ENCODE measurements at regions not wholly inside any gene's neighbourhood (a gene's known extent, or its start where the extent isn't known, plus 50 kb on each side); places are given as distances from the start of the nearest gene placed in this dataset.
"Not testable (repeated sequence)": the region's sequence is repeated elsewhere in the genome, so short reads cannot be mapped to it uniquely, and the experiment has no call there.

DNA sequence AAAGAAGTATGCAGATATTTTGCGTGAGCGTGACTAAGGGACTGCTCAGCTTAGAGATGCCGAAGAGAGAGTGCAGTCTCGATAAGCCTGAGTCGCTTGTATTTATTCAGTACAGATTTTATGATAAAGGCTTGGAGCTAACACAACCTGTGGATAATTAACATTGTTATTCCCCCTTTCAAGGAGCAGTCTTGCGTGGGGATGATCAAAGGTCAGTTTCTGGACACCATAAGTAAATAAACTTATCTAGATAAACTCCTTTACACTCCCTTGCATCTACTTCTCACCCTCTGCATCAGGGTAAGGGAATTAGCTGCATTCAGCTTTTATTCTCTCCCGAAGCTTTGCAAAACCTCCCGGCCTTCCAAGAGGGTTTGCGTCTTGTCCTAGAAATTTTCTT is 357.8 kb upstream of the ST8SIA4 start:
- no peaks in the 10 kb centered on the region for H3K4me1 ChIP-seq (ENCODE audit: insufficient read depth, low read length)
- H3K27me3 ChIP-seq (ENCODE audit: insufficient read depth, low read length) = no peaks in the 10 kb centered on the region
- H3K9me3 ChIP-seq (ENCODE audit: low read depth, low read length) = no peaks in the 10 kb centered on the region
- no peak overlapping the region for H3K4me3 ChIP-seq (ENCODE audit: low read length)

DNA sequence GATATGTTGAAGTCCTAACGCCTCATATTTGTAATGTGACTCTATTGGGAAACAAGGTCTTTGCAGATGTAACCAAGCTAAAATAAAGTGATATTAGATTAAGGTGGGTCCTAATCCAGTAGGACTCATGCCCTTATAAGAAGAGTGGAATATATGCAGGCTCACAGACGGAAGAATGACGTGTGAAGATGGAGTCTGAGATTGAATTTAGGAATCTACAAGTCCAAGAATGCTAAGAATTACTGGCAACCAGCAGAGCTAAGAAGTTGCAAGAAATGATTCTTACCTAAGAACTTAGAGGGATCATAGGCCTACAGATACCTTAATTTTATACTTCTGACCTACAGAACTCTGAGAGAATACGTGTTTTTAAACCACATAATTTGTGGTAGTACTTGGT is 350.0 kb upstream of the ST8SIA4 start:
- Histone ChIP-seq H3K9me3 (ENCODE audit: low read depth, low read length) (no peaks in the 10 kb centered on the region), H3K4me1 (ENCODE audit: insufficient read depth, low read length) (no peaks in the 10 kb centered on the region)

DNA sequence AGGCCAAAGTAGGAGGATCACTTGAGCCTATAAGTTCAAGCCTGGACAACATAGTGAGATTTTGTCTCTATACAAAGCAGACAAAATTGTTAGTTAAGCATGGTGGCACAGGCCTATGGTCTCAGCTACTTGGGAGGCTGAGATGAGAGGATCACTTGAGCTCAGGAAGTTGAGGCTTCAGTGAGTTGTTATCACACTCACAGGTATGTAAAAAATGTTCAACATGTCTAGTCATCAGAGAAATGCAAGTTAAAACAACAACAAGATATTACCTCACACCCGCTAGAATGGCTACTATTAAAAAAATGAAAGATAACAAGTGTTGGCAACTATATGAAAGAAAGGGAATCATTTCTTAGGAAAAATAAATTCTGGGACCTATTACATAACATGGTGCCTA is 341.5 kb upstream of the ST8SIA4 start:
- Histone ChIP-seq H3K4me3 (ENCODE audit: low read length) (no peak overlapping the region), H3K27me3 (ENCODE audit: insufficient read depth, low read length) (no peaks in the 10 kb centered on the region), H3K9me3 (ENCODE audit: low read depth, low read length) (peaks cover 7% of the 10 kb centered on the region), H3K4me1 (ENCODE audit: insufficient read depth, low read length) (no peaks in the 10 kb centered on the region)

More for the DNA sequence above, 350.0 kb upstream of the ST8SIA4 start:
- H3K4me3 ChIP-seq (ENCODE audit: low read length) = no peak overlapping the region
- H3K27me3 ChIP-seq (ENCODE audit: insufficient read depth, low read length) = no peaks in the 10 kb centered on the region

DNA sequence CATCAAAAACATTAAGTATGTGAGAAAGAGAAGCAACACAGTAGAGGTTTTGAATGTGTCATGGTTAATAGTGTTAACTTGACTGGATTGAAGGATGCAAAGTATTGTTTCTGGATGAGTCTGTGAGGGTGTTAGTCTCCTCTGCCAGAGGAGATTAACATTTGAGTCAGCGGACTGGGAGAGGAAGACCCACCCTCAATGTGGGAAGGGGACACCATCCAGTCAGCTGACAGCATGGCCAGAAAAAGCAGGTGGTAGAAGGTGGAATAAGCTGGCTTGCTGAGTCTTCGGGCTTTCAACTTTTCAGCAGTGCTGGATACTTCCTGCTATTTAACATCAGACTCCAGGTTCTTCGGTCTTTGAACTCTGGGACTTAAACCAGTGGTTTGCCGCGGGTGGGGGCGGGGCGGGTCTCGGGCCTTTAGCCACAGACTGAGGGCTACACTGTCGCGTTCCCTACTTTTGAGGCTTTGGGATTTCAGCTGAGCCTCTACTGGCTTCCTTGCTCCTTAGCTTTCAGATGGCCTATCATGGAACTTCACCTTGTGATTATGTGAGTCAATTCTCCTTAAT is 309.9 kb upstream of the ST8SIA4 start:
- H3K9me3 ChIP-seq (ENCODE audit: low read depth, low read length) = no peaks in the 10 kb centered on the region
- no peaks in the 10 kb centered on the region for H3K4me1 ChIP-seq (ENCODE audit: insufficient read depth, low read length)
- no peak overlapping the region for H3K4me3 ChIP-seq (ENCODE audit: low read length)
- H3K27me3 ChIP-seq (ENCODE audit: insufficient read depth, low read length) = no peaks in the 10 kb centered on the region

DNA sequence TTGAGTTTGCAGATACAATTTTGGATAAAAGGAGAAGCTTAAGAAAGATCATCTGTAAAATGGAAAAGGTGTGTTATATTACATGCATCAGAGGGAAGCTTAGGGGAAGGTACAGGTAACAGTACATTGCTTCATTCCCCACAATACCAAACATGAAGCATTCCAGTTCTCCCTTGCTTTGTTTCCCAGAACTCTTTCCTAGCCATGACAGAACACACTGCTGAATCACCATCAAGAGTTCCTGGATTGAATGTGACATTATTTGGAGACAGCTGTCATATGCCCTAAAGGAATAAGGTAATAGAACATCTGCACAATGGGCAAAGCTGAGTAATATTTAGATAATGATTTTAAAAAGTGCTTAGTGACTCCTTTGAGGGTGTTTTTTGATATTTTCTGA is 303.5 kb upstream of the ST8SIA4 start:
- H3K4me1 ChIP-seq (ENCODE audit: insufficient read depth, low read length) = no peaks in the 10 kb centered on the region
- H3K9me3 ChIP-seq (ENCODE audit: low read depth, low read length) = no peaks in the 10 kb centered on the region
- H3K4me3 ChIP-seq (ENCODE audit: low read length) = no peak overlapping the region
- no peaks in the 10 kb centered on the region for H3K27me3 ChIP-seq (ENCODE audit: insufficient read depth, low read length)

DNA sequence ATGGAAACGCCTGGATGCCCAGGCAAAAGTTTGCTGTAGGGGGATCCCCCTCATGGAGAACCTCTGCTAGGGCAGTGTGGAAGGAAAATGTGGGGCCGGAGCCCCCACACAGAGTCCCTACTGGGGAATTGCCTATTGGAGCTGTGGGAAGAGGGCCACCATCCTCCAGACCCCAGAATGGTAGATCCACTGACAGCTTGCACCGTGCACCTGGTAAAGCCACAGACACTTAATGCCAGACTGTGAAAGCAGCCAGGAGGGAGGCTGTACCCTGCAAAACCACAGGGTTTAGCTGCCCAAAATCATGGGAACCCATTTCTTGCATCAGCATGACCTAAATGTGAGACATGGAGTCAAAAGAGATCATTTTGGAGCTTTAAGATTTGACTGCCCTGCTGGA is 302.0 kb upstream of the ST8SIA4 start:
- H3K4me1 ChIP-seq (ENCODE audit: insufficient read depth, low read length); H3K4me3 ChIP-seq (ENCODE audit: low read length); H3K9me3 ChIP-seq (ENCODE audit: low read depth, low read length); H3K27me3 ChIP-seq (ENCODE audit: insufficient read depth, low read length): not testable (repeated sequence)

DNA sequence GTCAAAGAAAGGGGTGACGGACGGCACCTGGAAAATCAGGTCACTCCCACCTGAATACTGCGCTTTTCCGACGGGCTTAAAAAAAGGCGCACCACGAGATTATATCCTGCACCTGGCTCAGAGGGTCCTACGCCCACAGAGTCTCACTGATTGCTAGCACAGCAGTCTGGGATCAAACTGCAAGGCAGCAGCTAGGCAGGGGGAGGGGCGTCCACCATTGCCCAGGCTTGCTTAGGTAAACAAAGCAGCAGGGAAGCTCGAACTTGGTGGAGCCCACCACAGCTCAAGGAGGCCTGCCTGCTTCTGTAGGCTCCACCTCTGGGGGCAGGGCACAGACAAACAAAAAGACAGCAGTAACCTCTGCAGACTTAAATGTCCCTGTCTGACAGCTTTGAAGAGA is 277.3 kb upstream of the ST8SIA4 start:
- H3K4me3 ChIP-seq (ENCODE audit: low read length); H3K27me3 ChIP-seq (ENCODE audit: insufficient read depth, low read length); H3K4me1 ChIP-seq (ENCODE audit: insufficient read depth, low read length); H3K9me3 ChIP-seq (ENCODE audit: low read depth, low read length): not testable (repeated sequence)

DNA sequence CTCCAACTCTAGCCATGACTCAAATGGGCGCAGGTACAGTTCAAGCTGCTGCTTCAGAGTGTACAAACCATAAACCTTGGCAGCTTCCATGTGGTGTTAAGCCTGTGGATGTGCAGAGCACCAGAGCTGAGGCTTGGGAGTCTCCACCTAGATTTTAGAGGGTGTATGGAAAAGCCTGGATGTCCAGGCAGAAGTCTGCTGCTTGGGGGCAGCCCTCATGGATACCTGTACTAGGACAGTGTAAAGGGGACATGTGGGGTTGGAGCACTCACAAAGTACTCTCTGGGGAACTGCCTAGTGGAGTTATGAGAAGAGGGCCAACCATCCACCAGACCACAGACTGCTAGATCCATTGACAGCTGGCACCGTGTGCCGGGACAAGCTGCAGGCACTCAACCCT is 273.5 kb upstream of the ST8SIA4 start:
- H3K9me3 ChIP-seq (ENCODE audit: low read depth, low read length) = no peaks in the 10 kb centered on the region
- no peak overlapping the region for H3K4me3 ChIP-seq (ENCODE audit: low read length)
- H3K27me3 ChIP-seq (ENCODE audit: insufficient read depth, low read length) = no peaks in the 10 kb centered on the region
- no peaks in the 10 kb centered on the region for H3K4me1 ChIP-seq (ENCODE audit: insufficient read depth, low read length)

DNA sequence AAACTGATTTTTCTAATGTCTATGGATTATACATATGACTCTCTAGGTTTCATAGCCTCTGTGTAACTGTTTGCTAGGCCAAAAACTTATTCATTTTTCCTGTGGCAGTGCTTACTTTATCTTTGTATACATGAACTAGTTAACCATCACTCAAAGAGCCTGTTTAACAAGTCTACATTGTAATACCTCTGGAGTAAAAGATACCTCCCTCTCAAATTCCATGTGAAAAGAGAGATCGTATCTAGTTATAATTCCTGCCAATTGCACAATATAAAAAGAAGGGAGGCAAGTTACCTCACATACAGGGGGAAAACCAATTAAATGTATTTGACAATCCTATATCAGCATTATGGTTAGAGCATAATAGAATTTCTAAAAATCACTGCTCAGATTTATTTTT is 271.9 kb upstream of the ST8SIA4 start:
- no peaks in the 10 kb centered on the region for H3K9me3 ChIP-seq (ENCODE audit: low read depth, low read length)
- H3K4me3 ChIP-seq (ENCODE audit: low read length) = no peak overlapping the region
- H3K4me1 ChIP-seq (ENCODE audit: insufficient read depth, low read length) = no peaks in the 10 kb centered on the region
- H3K27me3 ChIP-seq (ENCODE audit: insufficient read depth, low read length) = no peaks in the 10 kb centered on the region

DNA sequence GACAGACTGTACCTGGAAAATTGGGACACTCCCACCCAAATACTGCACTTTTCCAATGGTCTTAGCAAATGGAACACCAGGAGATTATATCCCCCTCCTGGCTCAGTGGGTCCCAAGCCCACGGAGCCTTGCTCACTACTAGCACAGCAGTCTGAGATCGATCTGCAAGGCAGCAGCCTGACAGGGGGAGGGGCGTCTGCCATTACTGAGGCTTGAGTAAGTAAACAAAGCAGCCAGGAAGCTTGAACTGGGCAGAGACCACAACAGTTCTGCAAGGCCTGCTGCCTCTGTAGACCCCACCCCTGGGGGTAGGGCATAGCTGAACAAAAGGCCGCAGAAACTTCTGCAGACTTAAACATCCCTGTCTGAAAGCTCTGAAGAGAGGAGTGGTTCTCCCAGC is 260.0 kb upstream of the ST8SIA4 start:
- Histone ChIP-seq H3K9me3 (ENCODE audit: low read depth, low read length) (no peaks in the 10 kb centered on the region), H3K4me3 (ENCODE audit: low read length) (no peak overlapping the region), H3K4me1 (ENCODE audit: insufficient read depth, low read length) (no peaks in the 10 kb centered on the region), H3K27me3 (ENCODE audit: insufficient read depth, low read length) (no peaks in the 10 kb centered on the region)

DNA sequence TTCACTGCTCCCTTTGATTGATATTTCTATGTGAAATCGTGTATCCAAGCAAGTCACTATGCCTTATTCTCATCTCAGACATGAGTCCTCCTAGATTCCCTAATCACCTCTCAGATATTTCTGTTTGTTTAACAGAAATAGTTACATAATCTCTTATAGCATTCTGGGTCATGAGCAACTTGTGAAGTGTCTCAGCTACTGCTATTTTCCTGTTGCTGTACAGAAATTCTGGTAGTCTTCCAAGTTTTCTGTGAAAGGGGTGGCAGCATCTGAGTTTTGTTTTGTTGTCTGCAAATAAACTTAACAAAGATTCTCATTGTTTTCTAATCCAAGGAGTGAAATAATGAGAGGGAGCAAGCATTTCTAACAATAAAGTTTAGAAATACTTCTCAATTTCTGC is 256.9 kb upstream of the ST8SIA4 start:
- Histone ChIP-seq H3K4me1 (ENCODE audit: insufficient read depth, low read length) (no peaks in the 10 kb centered on the region), H3K27me3 (ENCODE audit: insufficient read depth, low read length) (no peaks in the 10 kb centered on the region), H3K9me3 (ENCODE audit: low read depth, low read length) (no peaks in the 10 kb centered on the region), H3K4me3 (ENCODE audit: low read length) (no peak overlapping the region)

DNA sequence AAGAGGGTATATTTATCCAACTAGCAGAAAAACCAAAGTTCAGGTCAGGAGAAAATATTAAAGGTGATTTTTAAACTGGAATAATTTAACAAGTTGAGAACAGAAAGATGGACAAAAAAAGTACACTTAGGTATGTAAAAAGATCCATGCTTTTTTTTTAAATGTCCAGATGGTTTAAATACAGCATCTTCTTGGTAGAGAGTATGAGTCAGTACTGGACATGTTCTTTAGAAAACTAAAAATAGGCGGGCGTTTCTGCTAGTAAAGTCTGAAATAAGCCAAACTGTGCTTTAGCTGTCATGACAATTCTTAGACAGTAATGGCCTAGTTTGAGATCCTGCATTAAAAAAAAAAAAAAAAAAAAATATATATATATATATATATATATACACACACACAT is 255.9 kb upstream of the ST8SIA4 start:
- Histone ChIP-seq H3K4me1 (ENCODE audit: insufficient read depth, low read length) (no peaks in the 10 kb centered on the region), H3K27me3 (ENCODE audit: insufficient read depth, low read length) (no peaks in the 10 kb centered on the region), H3K4me3 (ENCODE audit: low read length) (no peak overlapping the region), H3K9me3 (ENCODE audit: low read depth, low read length) (no peaks in the 10 kb centered on the region)

DNA sequence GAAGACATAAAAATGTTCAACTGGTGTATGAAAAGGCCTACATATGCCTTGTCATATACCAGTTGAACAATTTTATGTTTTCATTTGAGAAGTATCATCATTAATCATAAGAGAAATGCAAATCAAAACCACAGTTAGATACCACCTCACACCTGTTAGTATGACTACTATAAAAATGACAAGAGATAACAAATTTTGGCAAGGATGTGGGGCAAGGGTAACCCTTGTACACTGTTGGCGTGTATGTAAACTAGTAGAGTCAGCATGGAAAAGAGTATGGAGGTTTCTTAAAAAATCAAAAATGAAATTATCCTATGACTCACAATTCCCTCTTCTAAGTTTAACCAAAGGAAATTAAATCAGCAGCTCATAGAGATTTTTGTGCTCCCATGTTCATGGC is 250.4 kb upstream of the ST8SIA4 start:
- Histone ChIP-seq H3K4me1 (ENCODE audit: insufficient read depth, low read length) (no peaks in the 10 kb centered on the region), H3K9me3 (ENCODE audit: low read depth, low read length) (no peaks in the 10 kb centered on the region), H3K27me3 (ENCODE audit: insufficient read depth, low read length) (no peaks in the 10 kb centered on the region), H3K4me3 (ENCODE audit: low read length) (no peak overlapping the region)

DNA sequence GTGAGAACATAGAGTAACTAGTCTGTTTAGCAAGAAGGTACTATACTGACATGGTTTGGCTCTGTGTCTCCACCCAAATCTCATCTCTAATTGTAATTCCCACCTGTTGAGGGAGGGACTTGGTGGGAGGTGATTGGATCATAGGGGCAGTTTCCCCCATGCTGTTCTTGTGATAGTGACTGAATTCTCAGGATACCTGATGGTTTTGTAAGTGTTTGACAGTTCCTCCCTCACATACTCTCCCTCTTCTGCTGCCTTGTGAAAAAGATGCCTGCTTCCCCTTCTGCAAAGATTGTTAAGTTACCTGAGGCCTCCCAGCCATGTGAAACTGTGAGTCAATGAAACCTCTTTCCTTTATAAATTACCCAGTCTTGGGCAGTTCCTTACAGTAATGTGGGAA is 240.4 kb upstream of the ST8SIA4 start:
- no peaks in the 10 kb centered on the region for H3K4me1 ChIP-seq (ENCODE audit: insufficient read depth, low read length)
- H3K27me3 ChIP-seq (ENCODE audit: insufficient read depth, low read length) = no peaks in the 10 kb centered on the region
- H3K4me3 ChIP-seq (ENCODE audit: low read length) = no peak overlapping the region
- no peaks in the 10 kb centered on the region for H3K9me3 ChIP-seq (ENCODE audit: low read depth, low read length)

DNA sequence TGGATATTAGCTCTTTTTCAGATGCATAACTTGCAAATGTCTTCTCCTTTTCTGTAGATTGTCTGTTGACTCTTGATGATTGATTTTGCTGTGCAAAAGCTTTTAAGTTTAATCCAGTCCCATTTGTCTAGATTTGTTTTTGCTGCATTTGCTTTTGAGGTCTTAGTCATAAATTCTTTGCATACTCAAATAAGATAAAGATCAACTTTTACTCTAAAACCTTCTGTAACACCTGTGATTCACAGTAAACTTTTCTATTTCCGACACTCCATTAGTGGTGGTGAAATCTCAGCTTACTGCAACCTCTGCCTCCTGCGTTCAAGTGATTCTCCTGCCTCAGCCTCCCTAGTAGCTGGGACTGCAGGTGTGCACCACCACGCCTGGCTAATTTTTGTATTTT is 239.0 kb upstream of the ST8SIA4 start:
- Histone ChIP-seq H3K4me3 (ENCODE audit: low read length) (no peak overlapping the region), H3K9me3 (ENCODE audit: low read depth, low read length) (no peaks in the 10 kb centered on the region), H3K27me3 (ENCODE audit: insufficient read depth, low read length) (no peaks in the 10 kb centered on the region), H3K4me1 (ENCODE audit: insufficient read depth, low read length) (no peaks in the 10 kb centered on the region)

DNA sequence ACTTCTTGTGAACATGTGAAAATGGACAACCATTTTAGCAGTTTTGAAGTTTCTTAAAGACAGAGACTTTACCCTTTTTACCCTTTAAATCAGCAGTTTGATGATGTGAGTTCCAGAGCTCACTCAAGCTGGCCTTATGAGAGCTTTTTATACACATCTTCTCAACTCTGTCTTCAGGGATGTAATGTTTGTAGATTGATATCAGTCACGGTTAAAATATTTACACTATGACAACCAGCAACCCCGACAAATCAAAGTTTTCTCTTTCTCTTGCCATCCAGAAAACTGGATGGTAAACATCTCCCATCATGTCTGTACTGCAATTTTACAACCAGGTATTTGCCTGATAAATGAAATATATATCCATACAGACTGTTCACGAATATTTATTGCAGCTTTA is 233.4 kb upstream of the ST8SIA4 start:
- no peaks in the 10 kb centered on the region for H3K4me1 ChIP-seq (ENCODE audit: insufficient read depth, low read length)
- no peaks in the 10 kb centered on the region for H3K27me3 ChIP-seq (ENCODE audit: insufficient read depth, low read length)

DNA sequence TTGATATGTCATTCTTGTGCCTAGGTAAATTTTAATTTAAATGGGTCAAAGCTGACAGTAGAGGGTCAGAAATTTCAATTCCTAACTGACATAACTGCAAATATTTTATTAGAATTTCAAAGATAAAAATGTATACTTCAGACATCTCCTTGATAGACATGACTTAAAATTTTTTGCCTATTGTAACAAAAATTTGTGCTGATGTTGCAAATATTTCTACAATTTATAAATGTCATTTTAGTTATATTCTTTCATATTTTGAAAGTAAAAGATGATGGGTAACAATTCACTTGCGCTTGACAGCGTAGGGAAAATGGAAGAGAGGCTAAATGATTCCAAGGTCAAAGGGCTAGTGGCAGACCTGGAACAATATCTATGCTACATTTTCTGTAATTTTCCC is 220.3 kb upstream of the ST8SIA4 start:
- H3K4me3 ChIP-seq (ENCODE audit: low read length) = no peak overlapping the region

More for the DNA sequence above, 233.4 kb upstream of the ST8SIA4 start:
- no peaks in the 10 kb centered on the region for H3K9me3 ChIP-seq (ENCODE audit: low read depth, low read length)
- H3K4me3 ChIP-seq (ENCODE audit: low read length) = no peak overlapping the region

More for the DNA sequence above, 220.3 kb upstream of the ST8SIA4 start:
- no peaks in the 10 kb centered on the region for H3K4me1 ChIP-seq (ENCODE audit: insufficient read depth, low read length)
- H3K9me3 ChIP-seq (ENCODE audit: low read depth, low read length) = no peaks in the 10 kb centered on the region
- no peaks in the 10 kb centered on the region for H3K27me3 ChIP-seq (ENCODE audit: insufficient read depth, low read length)
